ENCODE measurements at regions not wholly inside any gene's neighbourhood (a gene's known extent, or its start where the extent isn't known, plus 50 kb on each side); places are given as distances from the start of the nearest gene placed in this dataset.

DNA sequence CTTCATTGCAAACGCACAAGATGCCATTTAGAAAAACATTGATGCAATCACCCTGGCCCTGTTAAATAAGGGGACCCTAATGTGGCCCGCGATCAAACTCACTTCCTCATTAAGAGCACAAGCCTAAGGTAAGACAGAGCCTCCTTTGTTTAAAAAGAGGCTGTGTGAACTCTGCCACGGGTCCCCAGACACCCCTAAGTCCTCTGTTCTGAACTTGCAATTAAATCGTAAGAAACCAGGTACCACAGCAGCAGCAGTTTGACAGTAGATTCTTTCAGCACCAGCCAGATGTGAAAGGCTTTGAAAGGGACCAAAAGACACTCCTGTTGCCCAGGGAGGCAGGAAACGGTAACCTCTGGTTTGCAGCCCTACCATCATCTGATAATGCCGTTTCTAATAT is 346.3 kb downstream of the TMEM167A start:
- no peak for DNase-seq (ENCODE audit: low read depth)
- H3K4me3 ChIP-seq (ENCODE audit: low read length): no peak overlapping the region
- TF ChIP-seq, protein P1, sequence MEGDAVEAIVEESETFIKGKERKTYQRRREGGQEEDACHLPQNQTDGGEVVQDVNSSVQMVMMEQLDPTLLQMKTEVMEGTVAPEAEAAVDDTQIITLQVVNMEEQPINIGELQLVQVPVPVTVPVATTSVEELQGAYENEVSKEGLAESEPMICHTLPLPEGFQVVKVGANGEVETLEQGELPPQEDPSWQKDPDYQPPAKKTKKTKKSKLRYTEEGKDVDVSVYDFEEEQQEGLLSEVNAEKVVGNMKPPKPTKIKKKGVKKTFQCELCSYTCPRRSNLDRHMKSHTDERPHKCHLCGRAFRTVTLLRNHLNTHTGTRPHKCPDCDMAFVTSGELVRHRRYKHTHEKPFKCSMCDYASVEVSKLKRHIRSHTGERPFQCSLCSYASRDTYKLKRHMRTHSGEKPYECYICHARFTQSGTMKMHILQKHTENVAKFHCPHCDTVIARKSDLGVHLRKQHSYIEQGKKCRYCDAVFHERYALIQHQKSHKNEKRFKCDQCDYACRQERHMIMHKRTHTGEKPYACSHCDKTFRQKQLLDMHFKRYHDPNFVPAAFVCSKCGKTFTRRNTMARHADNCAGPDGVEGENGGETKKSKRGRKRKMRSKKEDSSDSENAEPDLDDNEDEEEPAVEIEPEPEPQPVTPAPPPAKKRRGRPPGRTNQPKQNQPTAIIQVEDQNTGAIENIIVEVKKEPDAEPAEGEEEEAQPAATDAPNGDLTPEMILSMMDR (conservative IDR thresholded peaks at IDR 0.05; ENCODE audit: low read length): no peak

- no peak for DNase-seq (ENCODE audit: low read depth)
- H3K4me3 ChIP-seq (ENCODE audit: low read length): no peak overlapping the region
- TF ChIP-seq, protein P1 (conservative IDR thresholded peaks at IDR 0.05; ENCODE audit: low read length): no peak
These were observed 348.1 kb downstream of the TMEM167A start for GRCh38 chr5:82728926-82729702.

GRCh38 chr5:82723168-82723567 is 354.0 kb downstream of the TMEM167A start:
- TF ChIP-seq, protein P1 (conservative IDR thresholded peaks at IDR 0.05; ENCODE audit: low read length): no peak
- no peak for DNase-seq (ENCODE audit: low read depth)
- no peak overlapping the region for H3K4me3 ChIP-seq (ENCODE audit: low read length)

DNA sequence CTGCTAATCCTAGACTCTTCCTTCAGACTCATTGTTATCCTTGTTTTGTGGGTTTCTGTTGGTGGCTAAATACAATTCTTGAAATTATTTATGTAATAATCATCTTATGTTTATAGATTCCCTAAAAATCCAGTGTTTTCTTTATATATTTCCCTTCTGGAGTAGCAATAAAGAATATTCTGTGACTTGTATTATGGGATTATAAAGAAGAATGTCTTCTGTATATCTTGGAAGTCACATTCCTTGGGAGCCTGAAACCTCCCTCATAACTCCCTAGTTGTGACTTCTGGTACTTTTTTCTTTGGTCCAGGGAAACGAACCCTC is 356.1 kb downstream of the TMEM167A start:
- TF ChIP-seq, protein P1 (conservative IDR thresholded peaks at IDR 0.05; ENCODE audit: low read length): no peak

GRCh38 chr5:82720213-82721086 is 356.7 kb downstream of the TMEM167A start:
- DNase-seq (ENCODE audit: low read depth): no peak
- TF ChIP-seq, protein P1 (conservative IDR thresholded peaks at IDR 0.05; ENCODE audit: low read length): no peak
- no peak overlapping the region for H3K4me3 ChIP-seq (ENCODE audit: low read length)

More for the DNA sequence above, 356.1 kb downstream of the TMEM167A start:
- no peak for DNase-seq (ENCODE audit: low read depth)
- H3K4me3 ChIP-seq (ENCODE audit: low read length): no peak overlapping the region

DNA sequence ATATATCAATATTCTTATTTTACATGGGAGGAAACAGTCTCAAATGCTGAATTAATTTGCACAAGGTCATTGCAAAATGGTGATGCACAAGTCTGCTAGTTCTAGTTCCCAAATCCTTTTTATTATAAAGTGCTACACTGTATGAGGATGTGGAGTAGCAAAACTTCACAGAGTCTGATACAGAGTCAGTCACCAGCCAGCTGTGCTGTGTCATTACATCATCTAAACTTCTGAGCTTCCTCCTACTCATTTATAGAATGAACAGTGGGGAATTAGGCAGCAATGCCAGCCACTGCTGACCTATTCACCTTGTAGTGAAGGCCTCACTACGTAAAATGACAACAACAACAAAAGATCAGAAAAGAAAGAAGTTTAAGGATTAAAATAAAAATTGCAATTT is 357.8 kb downstream of the TMEM167A start:
- no peak for DNase-seq (ENCODE audit: low read depth)
- no peak overlapping the region for H3K4me3 ChIP-seq (ENCODE audit: low read length)
- TF ChIP-seq, protein P1 (conservative IDR thresholded peaks at IDR 0.05; ENCODE audit: low read length): no peak

All from AG10803 (cell line).